GM12875 (cell line): ENCODE measurements at regions not wholly inside any gene's neighbourhood (a gene's known extent, or its start where the extent isn't known, plus 50 kb on each side); places are given as distances from the start of the nearest gene placed in this dataset.

Source experiments
- H3K4me3 ChIP-seq: one replicate; pipeline ENCODE4 v1.5.1; 2011; ENCODE audit warnings: low read depth, low read length, control low read depth
- CTCF ChIP-seq: IDR thresholded peaks from 2 replicates; pipeline ENCODE4 v1.5.1; 2011; ENCODE audit warnings: low read depth, mild to moderate bottlenecking, control low read depth, inconsistent platforms, low read length, moderate library complexity, borderline replicate concordance; ENCODE audit not compliant: insufficient read depth

DNA sequence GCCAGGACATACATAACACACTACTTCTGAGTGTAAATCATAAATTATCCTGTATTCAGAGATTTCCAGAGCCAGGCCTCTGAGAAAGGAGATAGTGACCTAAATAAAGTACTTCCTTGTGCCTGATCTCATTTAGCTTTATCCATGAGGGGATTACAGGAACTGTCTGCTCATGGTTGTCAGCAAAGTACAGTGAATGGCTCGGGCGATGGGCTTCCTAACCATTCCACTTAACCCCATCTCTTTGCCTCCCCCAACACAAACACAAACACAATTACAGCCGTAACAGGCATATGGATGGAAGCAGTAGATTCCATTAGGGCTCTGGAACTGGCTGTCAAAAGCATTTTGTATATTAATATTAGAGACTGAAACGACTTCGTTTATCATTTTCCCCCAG lies 206.7 kb upstream of the CPNE8 start:
- TF ChIP-seq CTCF, result no peak
- H3K4me3 ChIP-seq, result no peak overlapping the region

- no peak for TF ChIP-seq CTCF
- H3K4me3 ChIP-seq, result no peak overlapping the region
These were observed 199.7 kb upstream of the CPNE8 start for GRCh38 chr12:39105111-39105510.

GRCh38 chr12:39103552-39104165 lies 198.3 kb upstream of the CPNE8 start:
- H3K4me3 ChIP-seq, result no peak overlapping the region
- peak; percentile 54; the same call in 1 of the 2 replicates for TF ChIP-seq CTCF

DNA sequence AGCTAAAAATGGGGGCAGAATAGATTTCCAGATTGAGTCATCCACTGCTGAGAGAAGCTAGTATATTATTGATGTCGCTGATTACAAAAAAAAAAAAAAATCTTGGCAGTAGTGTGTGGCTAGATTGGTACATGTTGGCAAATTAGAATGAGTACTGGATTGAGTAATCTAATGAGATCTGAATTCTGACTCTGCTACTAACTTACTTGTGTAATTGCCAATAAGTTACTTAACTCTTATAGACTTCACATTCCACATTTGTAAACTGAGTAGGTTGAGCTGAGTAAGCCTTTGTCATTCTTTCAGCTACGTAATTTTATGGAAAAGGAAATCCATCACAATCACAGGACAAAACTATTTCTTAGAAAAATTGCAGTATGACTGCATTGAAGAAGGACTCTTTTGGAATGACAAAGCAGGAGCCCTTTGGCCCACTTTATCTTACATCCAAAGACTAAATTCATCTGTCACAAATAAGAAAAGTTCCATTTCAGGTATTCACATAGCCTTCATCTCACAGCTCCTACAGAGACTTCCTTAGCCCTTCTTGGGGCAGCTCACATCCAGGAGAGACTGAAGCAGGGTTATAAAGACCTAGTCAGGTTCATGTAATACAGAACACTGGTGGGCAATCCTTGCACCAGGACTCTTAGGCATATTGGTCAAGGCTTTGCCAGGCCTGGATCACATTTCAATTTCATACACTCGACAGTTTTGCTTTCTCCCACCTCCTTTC lies 197.3 kb upstream of the CPNE8 start:
- no peak for TF ChIP-seq CTCF
- no peak overlapping the region for H3K4me3 ChIP-seq

DNA sequence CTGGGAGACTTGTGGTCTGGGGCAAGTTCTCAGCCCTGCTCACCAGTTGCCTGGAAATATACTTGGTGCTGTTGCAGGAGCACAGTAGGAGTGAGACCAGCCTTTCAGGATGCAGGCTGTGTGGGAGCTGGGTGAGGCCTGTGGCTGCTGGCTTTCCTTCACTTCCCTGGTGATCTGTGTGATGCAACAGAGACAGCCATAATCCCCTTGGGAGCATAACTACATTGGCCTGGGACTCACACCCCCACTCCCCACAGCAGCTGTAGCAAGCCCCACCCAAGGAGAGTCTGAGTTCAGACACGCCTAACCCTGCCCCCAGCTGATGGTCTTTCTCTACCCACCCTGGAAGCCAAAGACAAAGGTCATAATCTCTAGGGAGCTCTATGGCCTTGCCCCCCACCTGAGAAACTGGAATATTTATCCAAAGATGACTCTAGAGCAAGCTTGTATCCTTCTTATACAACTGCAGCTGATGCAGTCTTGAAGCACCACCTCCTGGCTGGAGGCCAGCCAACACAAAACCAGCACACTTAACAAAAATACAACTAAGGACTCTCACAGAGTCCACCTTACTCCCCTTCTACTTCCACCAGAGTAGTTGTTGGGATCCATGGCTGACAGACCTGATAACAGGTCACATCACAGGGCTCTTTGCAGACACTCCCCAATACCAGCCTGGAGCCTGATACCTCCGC lies 190.4 kb upstream of the CPNE8 start:
- no peak overlapping the region for H3K4me3 ChIP-seq
- TF ChIP-seq CTCF, result no peak

GRCh38 chr12:39081910-39082309 lies 176.5 kb upstream of the CPNE8 start:
- TF ChIP-seq CTCF, result no peak
- no peak overlapping the region for H3K4me3 ChIP-seq
